Stomach (tissue), 8 donors: ENCODE measurements at regions not wholly inside any gene's neighbourhood (a gene's known extent, or its start where the extent isn't known, plus 50 kb on each side); places are given as distances from the start of the nearest gene placed in this dataset.

Experiments
- DNase-seq, 2 donors: peaks; one replicate each; pipeline versions ENCODE4 v3.0.0 to v3.0.0-alpha.2; 2013 to 2019
- H3K27ac ChIP-seq, 5 donors: fragments of 200-600 bp in 4 of 5; sonication (generic) in 4 of 5; one replicate each; pipeline ENCODE4 v1.5.1; 2013 to 2019; ENCODE audit warnings: mild to moderate bottlenecking in 1 of 5, moderate library complexity in 1 of 5
- H3K27me3 ChIP-seq, 3 donors: fragments of 200-600 bp; sonication (generic); one replicate each; pipeline ENCODE4 v1.5.1; 2017 to 2019; ENCODE audit warnings: mixed run types in 1 of 3
- H3K36me3 ChIP-seq, 4 donors: fragments of 200-600 bp; sonication (generic); 1 replicate in 3 of 4; 2 replicates in 1 of 4; pipeline ENCODE4 v1.5.1; 2016 to 2019
- H3K4me1 ChIP-seq, 4 donors: fragments of 200-600 bp; sonication (generic); one replicate each; pipeline ENCODE4 v1.5.1; 2016 to 2019
- H3K4me3 ChIP-seq, 4 donors: fragments of 200-600 bp; sonication (generic) in 3 of 4; one replicate each; pipeline ENCODE4 v1.5.1; 2016 to 2019; ENCODE audit warnings: mild to moderate bottlenecking in 1 of 4
- H3K9me3 ChIP-seq, 4 donors: fragments of 200-600 bp; sonication (generic); one replicate each; pipeline ENCODE4 v1.5.1; 2016 to 2019
- CTCF ChIP-seq, 7 experiments: fragments of 450-650 bp in 4 of 7; fragments of 200-600 bp in 3 of 7; sonication (generic) in 3 of 7; IDR thresholded peaks; one replicate each; pipeline ENCODE4 v1.5.1; 2016 to 2019; ENCODE audit warnings: antibody characterized with exemption in 7 of 7, control low read depth in 2 of 7, mild to moderate bottlenecking in 1 of 7
- EP300 ChIP-seq: sonication (generic); formaldehyde crosslinking; IDR thresholded peaks from one replicate; pipeline ENCODE4 v1.6.1; 2017; ENCODE audit warnings: antibody characterized with exemption
- POLR2A ChIP-seq, 4 donors: fragments of 450-650 bp; IDR thresholded peaks; one replicate each; pipeline ENCODE4 v1.6.1; 2016; ENCODE audit warnings: antibody characterized with exemption in 4 of 4, control low read depth in 2 of 4, mild to moderate bottlenecking in 1 of 4, moderate library complexity in 1 of 4
- POLR2AphosphoS5 ChIP-seq, 3 donors: sonication (generic); formaldehyde crosslinking; IDR thresholded peaks; one replicate each; pipeline ENCODE4 v1.6.1; 2016; ENCODE audit warnings: antibody characterized with exemption in 3 of 3
- WGBS, 5 donors: extraction: QIAGEN DNeasy Blood & Tissue Kit in 3 of 5; methylation state at CpG; one replicate each; pipeline versions ENCODE4 v1.1.5 to v1.1.7; 2013 to 2018; 5-methylcytosine and 5-hydroxymethylcytosine counted together
- intact Hi-C: fragments of 100-400 bp; cut with DNase I; formaldehyde crosslinking; loops from one replicate; pipeline ENCODE4 v1.15.1; 2023; ENCODE audit warnings: low total_unique reads
- donor health status: healthy with polysubstance abuse.
- donor health status: Bipolar disorder and iron deficiency.
- donor health status: healthy.

- no peaks in the 10 kb centered on the region for H3K27me3 ChIP-seq
- TF ChIP-seq CTCF (IDR thresholded peaks at IDR 0.05) (no peak), EP300 (no peak), POLR2AphosphoS5 (IDR thresholded peaks at IDR 0.05) (no peak), POLR2A (IDR thresholded peaks at IDR 0.05) (no peak)
- H3K4me1 ChIP-seq = no peaks in the 10 kb centered on the region
- no peak overlapping the region for H3K4me3 ChIP-seq
- H3K9me3 ChIP-seq = no peaks in the 10 kb centered on the region
- no peaks in the 10 kb centered on the region for H3K36me3 ChIP-seq
- intact Hi-C loops = loop anchor here (10.0 kb wide), 1 partner anchor 1777 kb away; no protein-coding TSS in a partner anchor
- WGBS, 5 donors = 52 to 67% (median 62%) methylated on average over 4 of the region's 4 CpGs
- no peak overlapping the region for H3K27ac ChIP-seq
- DNase-seq = no peak
Measured at GRCh38 chr10:9301554-9301953, 1247.1 kb downstream of the GATA3 start.

- intact Hi-C loops = loop anchor here (10.0 kb wide), 1 partner anchor 1777 kb away; no protein-coding TSS in a partner anchor
- Histone ChIP-seq H3K27me3 (no peaks in the 10 kb centered on the region), H3K4me1 (no peaks in the 10 kb centered on the region), H3K9me3 (no peaks in the 10 kb centered on the region), H3K27ac (no peak overlapping the region), H3K36me3 (no peaks in the 10 kb centered on the region), H3K4me3 (no peak overlapping the region)
- 27 to 38% (median 36%) methylated on average over 3 of the region's 3 CpGs for WGBS, 5 donors
- peak in 1 of 2 donors; percentile 77 for DNase-seq
- TF ChIP-seq CTCF (IDR thresholded peaks at IDR 0.05) (peak in 3 of 7 experiments; percentile 35 to 40 (median 37)), POLR2A (IDR thresholded peaks at IDR 0.05) (no peak)
Measured at GRCh38 chr10:9302140-9302746, 1247.8 kb downstream of the GATA3 start.

- peak in 1 of 2 donors; percentile 52 for DNase-seq
- Histone ChIP-seq H3K4me1 (no peaks in the 10 kb centered on the region), H3K4me3 (no peak overlapping the region), H3K27ac (no peak overlapping the region), H3K36me3 (no peaks in the 10 kb centered on the region), H3K27me3 (peaks cover 0 to 3% (median 0%) of the 10 kb centered on the region in 3 donors), H3K9me3 (no peaks in the 10 kb centered on the region)
- WGBS, 5 donors = 62 to 69% (median 68%) methylated on average over 6 of the region's 6 CpGs
- intact Hi-C loops = loop anchor here (10.0 kb wide), 1 partner anchor 1780 kb away; no protein-coding TSS in a partner anchor
- TF ChIP-seq CTCF (IDR thresholded peaks at IDR 0.05) (peak in 2 of 7 experiments; percentile 17 to 22), EP300 (no peak)
Measured at GRCh38 chr10:9305018-9305655, 1250.6 kb downstream of the GATA3 start.

DNA sequence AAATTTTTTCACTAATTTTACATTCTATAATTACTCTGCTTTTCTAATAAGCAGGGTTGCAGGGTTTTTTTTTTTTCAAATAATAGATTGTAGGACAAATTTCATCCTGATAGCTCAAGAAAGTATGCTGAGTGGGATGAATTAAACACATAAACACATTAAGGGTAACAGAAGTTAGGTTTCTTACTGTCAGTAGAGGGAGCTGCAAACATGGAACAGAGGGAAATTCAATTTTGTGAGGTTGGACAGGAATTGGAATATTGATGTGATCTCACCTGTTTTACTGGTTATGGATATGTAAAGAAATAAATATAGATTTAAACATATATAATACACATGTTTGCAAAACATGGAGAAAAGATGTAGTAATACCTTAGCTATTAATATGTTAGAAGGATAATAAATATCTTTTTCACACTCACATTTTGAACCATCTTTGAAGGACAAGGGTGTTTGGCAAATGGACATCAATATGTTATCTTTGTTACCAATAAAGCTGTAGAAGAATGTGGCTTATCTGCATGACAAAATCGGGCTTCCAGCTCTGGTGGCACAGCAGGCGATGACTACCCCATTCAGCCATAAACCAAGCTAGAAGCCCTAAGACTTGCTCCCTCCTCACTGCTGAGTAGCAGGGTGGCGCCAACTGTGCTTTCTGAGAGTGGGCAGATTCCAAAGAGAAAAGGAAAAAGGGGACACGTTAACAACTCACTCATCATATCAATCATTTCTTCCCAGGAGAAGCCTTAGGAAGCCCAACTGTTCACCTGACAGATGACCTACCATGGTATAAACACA is 1257.4 kb downstream of the GATA3 start:
- no peak for DNase-seq
- Histone ChIP-seq H3K4me1 (no peaks in the 10 kb centered on the region), H3K27me3 (peaks cover 0 to 3% (median 3%) of the 10 kb centered on the region in 3 donors), H3K9me3 (no peaks in the 10 kb centered on the region), H3K36me3 (no peaks in the 10 kb centered on the region), H3K27ac (no peak overlapping the region), H3K4me3 (no peak overlapping the region)
- intact Hi-C loops = no loop called here
- WGBS, 5 donors = 51 to 66% (median 57%) methylated on average over 4 of the region's 4 CpGs
- TF ChIP-seq CTCF (IDR thresholded peaks at IDR 0.05) (no peak), POLR2A (IDR thresholded peaks at IDR 0.05) (no peak), POLR2AphosphoS5 (IDR thresholded peaks at IDR 0.05) (no peak), EP300 (no peak)
